H1 (cell line): ENCODE measurements at regions not wholly inside any gene's neighbourhood (a gene's known extent, or its start where the extent isn't known, plus 50 kb on each side); places are given as distances from the start of the nearest gene placed in this dataset.

ENCODE experiments used
- JUND ChIP-seq: IDR thresholded peaks from 2 replicates; pipeline ENCODE4 v1.6.1; 2011; ENCODE audit warnings: mild to moderate bottlenecking, improper control_type of control experiment, low read length
- RFX5 ChIP-seq: IDR thresholded peaks from 2 replicates; pipeline ENCODE4 v1.6.1; 2011; ENCODE audit warnings: low read depth, low read length, improper control_type of control experiment, borderline replicate concordance
- RNF2 ChIP-seq: fragments of 200-900, 300-1000 bp; sonication (generic); IDR thresholded peaks from 2 replicates; pipeline ENCODE4 v1.7.1; 2016; ENCODE audit warnings: borderline replicate concordance, low read depth, mild to moderate bottlenecking, antibody characterized with exemption, low read length; ENCODE audit not compliant: poor library complexity, severe bottlenecking; ENCODE audit errors: missing control alignments
- SUZ12 ChIP-seq: fragments of 200-600 bp; sonication (generic); IDR thresholded peaks from 2 replicates; pipeline ENCODE4 v1.6.1; 2012; ENCODE audit warnings: mild to moderate bottlenecking, inconsistent platforms, low read length, moderate library complexity, mixed read lengths
- TAF7 ChIP-seq: optimal IDR thresholded peaks from 2 replicates; pipeline ENCODE3; 2011; ENCODE audit warnings: low read depth, mild to moderate bottlenecking, inconsistent platforms, low read length, moderate library complexity, borderline replicate concordance

DNA sequence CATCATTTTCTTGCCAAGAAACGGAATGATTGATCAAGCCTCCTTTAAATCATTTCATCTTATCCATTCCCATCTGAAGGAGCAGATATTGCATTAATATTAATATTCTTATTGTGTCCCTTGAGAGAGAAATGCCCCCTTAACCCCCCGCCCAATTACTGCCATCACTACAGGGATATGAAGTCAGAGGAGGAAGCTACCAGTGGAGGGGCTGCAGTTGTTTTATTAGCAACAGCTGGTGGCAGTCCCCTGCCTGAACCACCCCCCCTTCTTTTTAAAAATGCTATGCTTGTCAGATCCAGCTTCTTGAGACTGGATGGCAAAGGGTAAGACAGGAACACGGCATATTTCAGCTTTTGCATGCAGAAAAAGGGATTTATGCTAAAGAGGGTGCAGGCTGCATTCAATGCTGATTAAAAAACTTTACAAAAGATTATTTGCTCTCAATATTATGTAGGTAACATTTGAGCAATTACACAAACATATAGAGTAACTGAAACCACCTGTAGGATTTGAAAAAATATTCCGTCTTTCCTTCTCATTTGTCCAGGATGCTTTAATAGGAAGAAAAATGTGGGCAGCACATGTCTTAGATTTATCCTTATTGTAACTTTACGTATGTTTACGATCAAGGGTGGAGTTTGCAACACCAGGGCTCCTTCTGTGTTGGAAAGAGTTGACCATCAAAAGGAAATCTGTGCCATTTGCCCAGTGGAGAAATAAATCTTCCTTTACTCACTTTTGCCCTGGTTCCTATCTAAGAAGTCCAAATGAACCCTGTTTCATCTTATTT, 77.7 kb downstream of the ZBTB18 start (continued):
- TF ChIP-seq RFX5 (no peak), RNF2 (no peak), SUZ12 (no peak), JUND (no peak), TAF7 (no peak)
- TF ChIP-seq, all 59 proteins: peak for 0
